Astrocyte (in vitro differentiated cells and primary cell): ENCODE measurements at regions not wholly inside any gene's neighbourhood (a gene's known extent, or its start where the extent isn't known, plus 50 kb on each side); places are given as distances from the start of the nearest gene placed in this dataset.

Source experiments
- DNase-seq: peaks from one replicate; pipeline ENCODE4 v3.0.0-alpha.2; 2010; ENCODE audit warnings: low read depth
- FAIRE-seq: peaks from 2 replicates; lab custom pipeline; 2011; peaks lifted over from hg19 to GRCh38; lab: Jason Lieb, UNC
- H2AFZ ChIP-seq: 2 replicates; pipeline ENCODE4 v1.6.0; 2012; ENCODE audit warnings: low read depth, low read length, inconsistent platforms
- H3K27ac ChIP-seq: 2 replicates; pipeline ENCODE4 v1.5.1; 2011; ENCODE audit warnings: low read depth, low read length, inconsistent platforms
- H3K27me3 ChIP-seq: 2 replicates; pipeline ENCODE4 v1.6.0; 2011; ENCODE audit warnings: low read length, inconsistent platforms; ENCODE audit not compliant: insufficient read depth
- H3K36me3 ChIP-seq: 2 replicates; pipeline ENCODE4 v1.5.1; 2011; ENCODE audit warnings: low read length, inconsistent platforms; ENCODE audit not compliant: insufficient read depth
- H3K4me1 ChIP-seq: 2 replicates; pipeline ENCODE4 v1.5.1; 2011; ENCODE audit warnings: low read length, inconsistent platforms; ENCODE audit not compliant: insufficient read depth
- H3K4me2 ChIP-seq: 2 replicates; pipeline ENCODE4 v1.6.0; 2012; ENCODE audit warnings: low read length, inconsistent platforms
- H3K4me3 ChIP-seq: 2 replicates; pipeline ENCODE4 v1.5.1; 2011; ENCODE audit warnings: low read depth, mild to moderate bottlenecking, low read length, inconsistent platforms; ENCODE audit not compliant: insufficient read depth
- H3K79me2 ChIP-seq: 2 replicates; pipeline ENCODE4 v1.6.0; 2012; ENCODE audit warnings: mild to moderate bottlenecking, low read length, inconsistent platforms; ENCODE audit not compliant: insufficient read depth
- H3K9ac ChIP-seq: 2 replicates; pipeline ENCODE4 v1.6.0; 2012; ENCODE audit warnings: mild to moderate bottlenecking, low read length, inconsistent platforms
- H3K9me3 ChIP-seq: 2 replicates; pipeline ENCODE4 v1.5.1; 2012; ENCODE audit warnings: low read depth, mild to moderate bottlenecking, low read length, inconsistent platforms; ENCODE audit not compliant: insufficient read depth
- H4K20me1 ChIP-seq: 2 replicates; pipeline ENCODE4 v1.6.0; 2012; ENCODE audit warnings: low read length, inconsistent platforms; ENCODE audit not compliant: insufficient read depth
- H3K27ac Mint-ChIP-seq: one replicate; pipeline ENCODE4 v1.8.0; 2021; ENCODE audit warnings: mild to moderate bottlenecking, mixed read lengths; ENCODE audit not compliant: unreplicated experiment
- H3K27me3 Mint-ChIP-seq: one replicate; pipeline ENCODE4 v1.8.0; 2021; ENCODE audit warnings: low read depth, mixed read lengths; ENCODE audit not compliant: unreplicated experiment
- H3K36me3 Mint-ChIP-seq: one replicate; pipeline ENCODE4 v1.8.0; 2021; ENCODE audit warnings: low read depth, mixed read lengths; ENCODE audit not compliant: unreplicated experiment
- H3K4me1 Mint-ChIP-seq: one replicate; pipeline ENCODE4 v1.8.0; 2021; ENCODE audit warnings: low read depth, mixed read lengths; ENCODE audit not compliant: unreplicated experiment
- H3K4me3 Mint-ChIP-seq: one replicate; pipeline ENCODE4 v1.8.0; 2021; ENCODE audit warnings: mild to moderate bottlenecking, moderate library complexity, mixed read lengths; ENCODE audit not compliant: unreplicated experiment
- H3K9me3 Mint-ChIP-seq: one replicate; pipeline ENCODE4 v1.8.0; 2021; ENCODE audit warnings: mild to moderate bottlenecking, mixed read lengths; ENCODE audit not compliant: unreplicated experiment
- EZH2 ChIP-seq: IDR thresholded peaks from 2 replicates; pipeline ENCODE4 v1.6.1; 2012; ENCODE audit warnings: mild to moderate bottlenecking, low read length, inconsistent platforms; ENCODE audit not compliant: insufficient read depth
- TF ChIP-seq, protein P1 (sequence below): IDR thresholded peaks from 2 replicates; pipeline ENCODE4 v1.5.1; 2011; ENCODE audit warnings: low read depth, mild to moderate bottlenecking, inconsistent platforms, low read length, moderate library complexity; ENCODE audit not compliant: insufficient read depth

GRCh38 chr3:110711130-110711832 is 360.3 kb upstream of the NECTIN3 start:
- Mint-ChIP-seq H3K4me3 (no peak overlapping the region), H3K36me3 (peaks cover under 1% of the 10 kb centered on the region), H3K27ac (no peak overlapping the region), H3K9me3 (peaks cover 4% of the 10 kb centered on the region), H3K27me3 (no peaks in the 10 kb centered on the region), H3K4me1 (peaks cover 21% of the 10 kb centered on the region)
- Histone ChIP-seq H3K27ac (no peak overlapping the region), H3K27me3 (no peaks in the 10 kb centered on the region), H3K36me3 (no peaks in the 10 kb centered on the region), H3K4me1 (no peaks in the 10 kb centered on the region), H3K9me3 (no peaks in the 10 kb centered on the region), H4K20me1 (no peaks in the 10 kb centered on the region), H3K4me2 (no peak overlapping the region), H3K79me2 (no peaks in the 10 kb centered on the region), H3K9ac (no peak overlapping the region), H2AFZ (no peak overlapping the region), H3K4me3 (no peak overlapping the region)
- no peak for DNase-seq
- peak; percentile 29 for FAIRE-seq
- TF ChIP-seq EZH2: no peak
- TF ChIP-seq, protein P1, sequence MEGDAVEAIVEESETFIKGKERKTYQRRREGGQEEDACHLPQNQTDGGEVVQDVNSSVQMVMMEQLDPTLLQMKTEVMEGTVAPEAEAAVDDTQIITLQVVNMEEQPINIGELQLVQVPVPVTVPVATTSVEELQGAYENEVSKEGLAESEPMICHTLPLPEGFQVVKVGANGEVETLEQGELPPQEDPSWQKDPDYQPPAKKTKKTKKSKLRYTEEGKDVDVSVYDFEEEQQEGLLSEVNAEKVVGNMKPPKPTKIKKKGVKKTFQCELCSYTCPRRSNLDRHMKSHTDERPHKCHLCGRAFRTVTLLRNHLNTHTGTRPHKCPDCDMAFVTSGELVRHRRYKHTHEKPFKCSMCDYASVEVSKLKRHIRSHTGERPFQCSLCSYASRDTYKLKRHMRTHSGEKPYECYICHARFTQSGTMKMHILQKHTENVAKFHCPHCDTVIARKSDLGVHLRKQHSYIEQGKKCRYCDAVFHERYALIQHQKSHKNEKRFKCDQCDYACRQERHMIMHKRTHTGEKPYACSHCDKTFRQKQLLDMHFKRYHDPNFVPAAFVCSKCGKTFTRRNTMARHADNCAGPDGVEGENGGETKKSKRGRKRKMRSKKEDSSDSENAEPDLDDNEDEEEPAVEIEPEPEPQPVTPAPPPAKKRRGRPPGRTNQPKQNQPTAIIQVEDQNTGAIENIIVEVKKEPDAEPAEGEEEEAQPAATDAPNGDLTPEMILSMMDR: no peak

GRCh38 chr3:110711851-110712516 is 359.6 kb upstream of the NECTIN3 start:
- no peak overlapping the region for H3K27ac Mint-ChIP-seq

More at GRCh38 chr3:110711851-110712516, 359.6 kb upstream of the NECTIN3 start:
- H3K4me3 ChIP-seq: no peak overlapping the region
- Mint-ChIP-seq H3K4me3 (no peak overlapping the region), H3K4me1 (peaks cover 21% of the 10 kb centered on the region), H3K9me3 (peaks cover 4% of the 10 kb centered on the region), H3K36me3 (no peaks in the 10 kb centered on the region), H3K27me3 (no peaks in the 10 kb centered on the region)
- no peak overlapping the region for H2AFZ ChIP-seq
- TF ChIP-seq, protein P1: no peak
- no peak for TF ChIP-seq EZH2
- H3K9me3 ChIP-seq: no peaks in the 10 kb centered on the region
- FAIRE-seq (no peak), DNase-seq (peak; percentile 64)
- H3K27me3 ChIP-seq: no peaks in the 10 kb centered on the region
- H3K27ac ChIP-seq: no peak overlapping the region
- H3K4me1 ChIP-seq: no peaks in the 10 kb centered on the region
- no peak overlapping the region for H3K9ac ChIP-seq
- H4K20me1 ChIP-seq: no peaks in the 10 kb centered on the region
- H3K4me2 ChIP-seq: no peak overlapping the region
- H3K36me3 ChIP-seq: no peaks in the 10 kb centered on the region
- H3K79me2 ChIP-seq: no peaks in the 10 kb centered on the region
